Fibroblast of skin of right quadriceps (primary cell): ENCODE measurements at regions not wholly inside any gene's neighbourhood (a gene's known extent, or its start where the extent isn't known, plus 50 kb on each side); places are given as distances from the start of the nearest gene placed in this dataset.

Experiments used
- DNase-seq: peaks from one replicate; pipeline ENCODE4 v3.0.0-alpha.2; 2013

DNA sequence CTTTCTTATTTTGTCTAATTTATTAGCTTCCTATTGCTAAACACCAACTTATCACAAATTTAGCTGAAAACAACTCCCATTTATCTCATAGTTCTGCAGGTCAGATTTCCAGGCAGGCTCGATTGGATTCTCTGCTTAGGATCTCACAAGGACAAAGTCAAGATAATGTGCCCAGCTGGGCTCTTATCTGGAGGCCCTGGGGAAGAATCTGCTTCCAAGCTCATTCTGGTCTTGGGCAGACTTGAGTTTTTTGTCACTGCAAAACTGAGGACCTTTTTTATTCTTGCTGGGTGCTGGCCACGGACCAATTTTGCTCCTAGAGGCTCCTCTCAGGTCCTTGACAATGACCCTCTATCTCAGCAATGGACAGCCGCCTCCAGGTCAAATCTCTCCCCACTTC lies 215.5 kb downstream of the TRIB2 start:
- no peak for DNase-seq

DNA sequence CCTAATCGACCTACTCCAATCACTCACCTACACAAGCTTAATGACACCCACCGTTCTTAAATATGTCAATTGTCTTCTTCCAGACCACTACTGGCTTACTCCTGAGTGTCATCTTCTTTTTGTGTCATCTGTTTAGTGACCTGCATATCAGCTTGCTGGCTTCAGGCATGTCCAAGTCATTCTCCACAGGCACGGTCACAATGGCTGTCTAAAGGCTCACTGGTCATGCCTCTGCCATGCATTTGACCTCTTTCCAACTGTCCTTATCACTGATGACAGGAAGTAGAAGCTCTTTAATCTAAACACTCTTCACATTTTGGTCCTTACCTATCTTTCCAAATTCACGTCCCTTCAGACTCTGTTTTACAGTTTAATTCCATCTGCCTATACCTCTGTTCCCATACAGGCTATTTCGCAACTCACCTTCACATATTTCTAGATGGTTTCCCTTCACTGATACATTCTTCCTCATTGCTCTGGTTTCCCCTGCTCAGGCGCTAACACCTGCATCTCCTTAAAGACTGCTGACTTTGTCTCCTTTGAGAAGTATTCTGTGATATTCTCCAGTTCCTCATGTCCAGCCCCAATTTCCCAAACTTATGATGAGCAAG lies 217.5 kb downstream of the TRIB2 start:
- no peak for DNase-seq

DNA sequence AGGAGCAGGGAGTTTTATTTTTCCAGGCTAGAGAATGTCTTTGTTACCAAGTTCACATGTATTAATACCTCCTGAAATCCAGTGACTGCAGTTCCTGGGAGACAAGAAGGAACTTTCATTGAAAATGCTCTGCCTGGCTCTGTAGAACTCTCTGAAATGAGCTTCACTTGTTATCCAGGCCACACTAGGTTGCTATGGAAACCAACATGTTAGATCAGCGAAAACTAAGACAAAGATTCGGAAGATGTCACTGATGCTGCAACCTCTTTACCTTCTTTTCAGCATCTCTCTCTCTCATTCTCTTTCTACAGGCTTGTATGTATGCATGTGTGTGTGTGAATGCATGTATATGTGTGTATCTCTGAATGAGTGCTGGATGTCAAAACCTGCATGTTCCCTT lies 218.5 kb downstream of the TRIB2 start:
- DNase-seq: no peak

DNA sequence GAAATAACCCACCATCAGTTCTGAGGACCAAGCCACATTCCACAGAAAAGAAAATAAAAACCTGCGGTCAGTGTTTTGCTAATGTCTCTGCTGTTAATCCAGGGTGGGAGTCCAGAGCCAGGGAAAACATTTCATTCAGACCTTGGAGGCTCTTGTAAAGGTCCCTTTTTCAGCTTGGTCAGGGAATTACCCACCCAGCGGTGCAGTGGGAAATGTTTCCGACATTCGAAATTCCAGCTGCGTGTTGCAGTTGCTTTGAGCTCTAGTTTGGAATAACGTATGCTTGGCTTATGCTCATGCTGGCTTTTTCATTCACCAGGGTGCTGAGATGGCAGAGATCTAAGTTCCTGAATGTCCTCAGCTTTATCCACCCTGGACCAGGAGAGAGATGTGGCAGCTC lies 219.1 kb downstream of the TRIB2 start:
- DNase-seq: no peak

DNA sequence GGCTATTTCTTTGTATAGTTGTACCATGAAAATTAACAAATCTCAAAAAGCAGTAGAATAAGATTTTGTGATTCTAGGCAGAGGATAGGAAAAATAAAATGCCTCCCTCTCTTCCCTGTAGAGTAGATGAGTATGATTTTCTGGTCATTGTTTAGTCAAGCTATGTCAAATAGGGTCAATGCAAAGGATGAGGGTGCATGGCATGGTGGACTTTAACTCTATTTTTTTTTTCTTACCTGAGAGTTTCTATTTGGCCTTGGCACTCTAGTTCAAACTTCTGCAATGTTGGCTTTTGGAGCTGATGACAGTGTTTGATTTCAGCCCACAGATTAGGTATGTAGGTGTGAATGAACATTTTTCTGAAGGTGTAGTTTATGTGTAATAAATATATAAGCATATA lies 224.5 kb downstream of the TRIB2 start:
- DNase-seq: no peak

DNA sequence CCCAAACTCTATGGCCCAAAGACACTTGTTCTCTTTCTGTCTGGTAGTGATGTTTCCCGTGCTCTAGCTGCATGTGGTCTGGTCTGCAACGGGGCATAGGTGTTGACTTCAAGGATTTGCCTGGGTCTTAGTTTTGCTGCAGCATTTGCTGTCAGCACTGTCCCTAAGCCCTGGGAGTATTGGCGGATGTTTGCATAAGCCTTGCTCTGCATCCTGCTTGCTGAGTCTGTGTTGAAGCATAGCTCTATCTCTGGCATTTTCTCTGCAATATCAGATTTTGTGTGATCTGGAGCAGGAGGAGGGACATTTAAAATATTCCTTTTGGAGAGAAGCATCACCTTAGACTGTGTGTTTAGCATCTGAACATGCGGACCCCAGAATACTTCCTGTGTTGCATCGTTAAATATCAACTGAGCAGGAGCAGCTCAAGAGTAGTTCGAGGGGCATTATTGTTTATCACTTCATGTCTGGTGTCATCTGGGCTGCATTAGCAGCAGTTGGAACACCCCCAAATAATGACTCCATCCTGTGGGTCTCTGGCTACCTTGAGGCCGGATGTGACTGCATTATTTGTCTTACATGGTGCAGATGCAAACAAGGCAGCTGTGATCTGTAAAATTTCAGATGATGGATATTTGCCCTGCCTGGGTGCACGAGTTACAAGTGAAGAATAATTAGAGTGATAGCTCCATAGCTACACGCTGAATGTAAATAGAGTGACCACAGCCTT lies 231.7 kb downstream of the TRIB2 start:
- peak; percentile 83 for DNase-seq

DNA sequence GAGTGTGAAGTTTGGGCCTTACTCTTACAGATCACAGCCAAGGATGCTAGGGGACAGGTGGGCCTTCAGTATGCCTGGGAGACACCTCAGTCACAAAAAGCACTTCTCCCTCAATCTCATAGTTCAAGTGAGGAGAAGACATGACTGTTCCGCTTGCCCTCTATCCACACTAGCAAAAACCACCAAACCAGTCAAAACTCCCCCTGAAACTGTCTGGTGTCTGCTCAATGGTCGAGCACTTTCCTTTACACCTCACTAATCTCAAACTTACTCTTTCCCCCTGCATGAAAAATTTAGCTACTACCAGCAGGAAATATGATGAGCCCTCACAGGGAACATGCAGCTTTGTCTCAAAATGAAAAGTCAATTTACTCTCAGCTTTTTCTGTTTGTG lies 232.2 kb downstream of the TRIB2 start:
- DNase-seq: no peak

DNA sequence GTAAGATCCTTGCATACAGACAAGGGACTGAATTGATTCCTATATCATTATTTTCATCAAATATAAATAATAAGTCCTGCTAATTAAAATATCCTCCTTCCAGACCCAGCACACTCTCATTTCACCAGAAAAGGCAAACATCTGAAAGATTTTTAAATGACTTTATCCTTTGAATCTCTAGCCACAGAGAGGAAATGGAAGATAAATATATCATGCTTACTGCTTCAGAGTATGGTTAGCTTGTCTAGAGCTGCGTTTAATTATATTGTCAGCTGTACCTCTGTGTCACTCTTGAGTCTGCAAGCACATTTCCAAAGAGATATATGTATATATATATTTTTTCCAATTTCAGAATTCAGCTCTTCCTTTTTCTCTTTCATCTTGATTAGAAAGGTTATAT lies 232.7 kb downstream of the TRIB2 start:
- DNase-seq: no peak

DNA sequence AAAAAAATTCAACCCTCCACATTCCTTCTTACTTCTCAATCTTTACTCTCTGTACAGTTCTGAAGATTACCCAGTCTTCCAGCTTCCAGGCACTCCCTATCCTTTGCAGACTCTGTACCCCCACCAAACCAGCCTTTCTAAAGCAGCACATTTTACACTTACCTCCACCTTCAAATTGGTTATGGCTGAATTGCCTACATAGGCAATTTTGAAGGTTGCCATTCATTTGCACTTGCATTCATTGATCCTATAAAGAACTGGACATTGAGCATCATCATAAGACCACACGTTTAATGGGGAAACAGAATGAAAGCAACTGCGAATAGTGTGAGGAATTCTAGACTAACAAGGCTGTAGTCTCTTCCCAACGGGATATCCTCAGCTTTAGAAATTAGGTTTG lies 233.4 kb downstream of the TRIB2 start:
- no peak for DNase-seq

DNA sequence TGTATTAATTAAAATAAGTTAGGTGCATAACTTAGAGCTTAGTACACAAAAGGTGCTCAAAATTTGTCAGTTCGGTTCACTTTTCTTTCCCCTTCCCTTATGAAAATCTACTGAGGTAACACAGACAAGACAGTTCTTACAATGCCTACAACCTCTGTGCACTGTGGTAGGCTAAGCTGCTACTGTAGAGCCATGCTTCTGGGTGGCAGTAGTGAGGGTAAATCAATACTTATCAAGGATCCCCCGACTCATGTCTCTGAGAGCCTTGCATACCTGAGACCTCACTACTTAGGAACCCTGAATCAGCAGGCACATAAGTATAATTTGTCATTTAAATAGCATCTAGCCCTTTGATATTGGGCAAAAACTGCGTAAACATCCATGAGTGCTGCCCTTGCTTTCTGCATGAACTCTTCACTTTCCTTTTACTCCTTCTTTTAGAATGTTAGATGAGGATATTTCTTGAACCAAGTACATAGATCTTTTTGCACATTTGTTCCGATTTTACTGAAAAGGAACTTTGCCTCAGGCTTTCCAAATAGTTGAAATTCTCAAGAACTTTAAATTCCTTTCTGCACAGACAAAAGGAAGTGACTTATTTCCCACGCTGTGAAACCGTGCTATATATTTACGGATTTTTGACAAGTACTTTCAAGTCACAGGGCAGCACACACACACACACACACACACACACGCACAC lies 234.4 kb downstream of the TRIB2 start:
- DNase-seq: peak; percentile 84

DNA sequence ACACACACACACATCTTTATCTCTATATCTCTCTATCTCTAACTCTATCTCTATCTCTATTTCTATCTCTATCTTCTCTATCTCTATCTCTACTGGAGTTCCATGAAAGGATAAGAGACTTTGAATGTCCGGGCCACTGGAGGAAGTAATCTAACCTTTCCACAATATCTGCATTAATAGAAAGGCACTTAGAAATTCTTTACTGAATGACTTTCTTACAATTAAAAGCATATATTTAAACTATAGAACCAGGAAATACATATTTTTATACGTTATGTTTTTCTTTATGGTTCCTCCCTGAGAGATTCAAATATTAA lies 234.9 kb downstream of the TRIB2 start:
- no peak for DNase-seq

DNA sequence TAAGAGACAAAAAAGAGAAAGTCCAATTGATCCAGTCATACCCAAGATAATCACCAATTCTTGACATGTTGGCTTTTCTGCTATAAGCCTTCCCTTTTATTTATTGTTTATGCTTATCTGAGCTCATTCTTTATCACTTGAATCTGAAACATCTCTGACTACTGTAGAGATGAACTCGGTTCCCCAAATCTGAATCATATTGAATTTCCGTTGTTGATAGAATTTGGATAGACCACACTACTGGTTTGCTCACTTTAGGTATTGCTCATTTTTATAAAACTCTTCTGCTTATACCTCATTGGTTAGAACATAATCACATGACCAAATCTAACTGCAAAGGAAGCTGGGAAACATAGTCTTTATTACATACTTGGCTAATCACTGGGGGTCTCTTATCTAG lies 236.9 kb downstream of the TRIB2 start:
- no peak for DNase-seq

DNA sequence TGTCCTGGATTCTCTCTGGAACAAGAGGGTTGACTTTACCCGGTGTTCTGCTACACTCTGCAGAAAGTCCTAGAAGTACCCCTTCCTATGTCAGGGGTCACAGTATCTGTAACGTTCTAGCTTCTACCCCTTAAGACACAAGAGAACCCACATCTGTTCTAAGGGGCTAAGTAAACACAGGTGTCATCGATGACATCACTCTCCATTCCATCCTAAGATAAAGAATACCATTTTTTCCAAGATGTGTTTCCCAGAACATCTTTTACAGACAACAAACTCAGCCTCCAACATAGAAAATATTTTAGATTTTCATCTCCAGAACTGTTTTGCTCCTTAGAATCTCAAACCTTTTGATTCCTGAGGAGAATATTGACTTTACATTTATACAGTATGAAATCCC lies 239.1 kb downstream of the TRIB2 start:
- no peak for DNase-seq

DNA sequence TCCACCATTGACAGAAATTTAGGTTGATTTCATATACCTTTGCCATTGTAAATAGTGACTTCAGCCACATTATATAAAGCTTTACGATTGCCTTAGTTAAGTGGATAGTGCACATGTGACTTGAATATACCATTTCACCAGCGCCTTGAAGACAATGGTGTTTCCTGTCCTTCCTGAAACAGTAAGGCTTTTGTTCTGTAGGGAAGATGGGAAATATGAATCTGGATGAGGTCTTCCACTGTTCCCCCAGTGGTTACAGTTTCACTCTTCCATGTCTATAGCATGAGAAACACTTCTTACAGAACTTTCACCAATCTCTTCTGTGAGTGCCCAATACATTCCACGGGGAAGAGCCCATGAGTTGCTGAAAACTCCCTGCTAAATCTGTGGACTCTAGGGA lies 240.5 kb downstream of the TRIB2 start:
- DNase-seq: no peak

DNA sequence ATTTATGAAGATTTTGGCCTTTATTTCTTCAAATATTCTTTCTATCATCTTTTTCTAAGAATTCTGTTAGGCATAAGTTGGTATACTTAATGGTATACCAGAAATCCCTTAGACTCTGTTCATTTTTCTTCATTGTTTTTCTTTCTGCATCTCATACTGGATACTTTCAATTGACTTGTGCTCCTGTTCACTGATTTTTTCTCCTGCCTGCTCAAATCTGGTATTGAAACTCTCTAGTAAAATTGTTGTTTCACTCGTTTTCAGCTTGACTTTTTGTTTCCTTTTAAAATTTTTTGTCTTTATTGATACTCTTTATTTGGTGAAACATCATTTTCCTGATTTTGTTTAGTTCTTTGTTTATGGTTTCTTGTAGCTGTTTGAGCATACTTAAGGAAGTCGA lies 243.2 kb downstream of the TRIB2 start:
- DNase-seq: no peak

DNA sequence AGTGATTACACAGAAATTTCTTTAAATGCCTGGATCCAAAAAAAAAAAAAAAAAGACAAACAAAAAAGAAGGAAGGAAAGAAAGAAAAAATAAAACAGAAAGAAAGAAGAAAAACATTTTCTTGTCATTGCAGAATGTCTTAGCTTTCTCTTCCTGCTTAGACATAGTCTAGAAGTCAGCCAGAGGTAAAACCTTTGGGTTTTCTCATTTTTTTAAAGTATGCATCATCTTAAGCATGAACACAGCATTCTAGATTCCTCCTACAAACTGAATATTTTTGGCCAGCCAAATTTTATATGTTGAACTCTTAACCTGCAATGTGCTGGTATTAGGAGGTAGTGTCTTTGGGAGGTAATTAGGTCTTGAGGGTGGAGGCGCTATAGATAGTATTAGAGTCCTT lies 243.9 kb downstream of the TRIB2 start:
- no peak for DNase-seq

DNA sequence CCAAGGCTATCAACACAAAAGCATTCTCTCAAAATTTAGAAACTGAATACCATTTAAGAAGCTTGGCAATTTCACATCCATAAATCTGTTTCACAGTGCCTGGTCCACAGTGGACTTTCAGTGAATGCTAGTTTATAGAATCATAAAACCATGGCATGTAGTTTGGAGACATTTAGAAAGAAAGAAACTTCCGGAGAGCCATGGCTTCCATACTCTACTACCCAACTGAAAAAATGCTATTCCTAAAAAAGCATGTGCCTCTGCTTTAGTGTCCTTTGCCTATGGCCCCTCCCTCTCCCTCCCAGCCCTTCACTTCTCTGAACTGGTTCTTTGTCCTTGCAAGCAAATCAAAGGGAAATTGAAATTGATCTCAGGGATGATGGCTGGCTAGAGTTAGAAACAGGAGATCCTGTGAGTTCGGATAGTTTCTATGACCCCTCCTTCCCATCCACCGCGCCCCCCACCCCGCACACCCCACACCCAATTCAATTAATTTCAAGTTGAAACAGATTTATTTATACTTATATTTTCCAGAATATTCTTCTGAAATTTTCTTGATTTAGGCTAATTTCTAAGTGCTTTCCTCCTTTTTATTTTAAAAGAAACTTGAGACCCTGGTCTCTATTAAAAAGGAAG lies 248.3 kb downstream of the TRIB2 start:
- DNase-seq: no peak

DNA sequence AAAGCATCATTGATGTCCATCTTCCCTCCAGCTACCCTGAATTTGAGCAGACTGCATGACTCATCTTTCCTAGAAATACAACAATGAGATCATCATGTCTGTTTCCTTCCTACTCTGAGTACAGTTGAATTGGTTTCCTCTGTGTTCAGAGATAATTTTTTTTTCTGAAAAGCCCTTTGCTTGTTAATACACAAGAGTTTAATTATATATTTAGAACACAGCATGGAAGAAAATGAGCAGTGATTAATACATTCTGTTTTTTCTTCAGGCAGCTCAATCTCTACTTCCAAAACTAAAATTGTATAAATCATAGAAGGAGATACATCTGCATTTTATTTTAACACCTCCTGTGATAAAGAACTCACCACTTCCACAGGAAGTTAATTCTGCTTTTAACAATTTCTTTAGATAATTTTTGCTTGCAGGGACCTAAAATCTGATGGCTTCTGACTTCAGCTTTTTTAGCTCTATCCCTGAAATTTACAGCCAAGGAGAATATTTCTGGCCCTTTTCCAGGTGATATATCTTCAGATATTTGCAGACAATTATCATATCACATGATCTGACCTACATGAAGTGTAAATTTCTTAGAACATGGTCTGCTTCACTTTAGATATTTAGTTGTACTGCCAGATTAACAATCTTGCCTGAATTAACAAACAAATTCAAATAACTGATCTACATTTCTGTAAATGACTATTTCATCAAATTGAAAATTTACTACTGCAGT lies 249.0 kb downstream of the TRIB2 start:
- peak; percentile 72 for DNase-seq

DNA sequence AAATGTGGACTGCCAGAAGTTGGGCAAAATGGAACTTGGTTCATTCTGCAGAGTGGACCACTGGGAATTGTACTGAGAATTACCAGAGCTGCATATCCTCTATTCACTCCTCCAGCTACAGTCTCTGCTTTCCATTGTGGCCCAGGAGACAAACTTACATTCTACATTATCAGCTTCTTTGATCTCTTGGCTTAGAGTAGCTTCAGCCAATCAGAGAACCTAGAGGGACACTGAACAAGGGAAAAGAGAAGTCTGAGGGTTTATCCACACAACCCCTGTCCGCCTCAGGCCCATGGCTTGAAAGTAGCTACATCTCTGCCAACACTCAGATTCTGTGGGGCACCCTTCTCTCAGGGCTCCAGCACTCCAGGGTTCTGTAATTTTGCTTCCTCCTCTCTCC lies 251.1 kb downstream of the TRIB2 start:
- no peak for DNase-seq

DNA sequence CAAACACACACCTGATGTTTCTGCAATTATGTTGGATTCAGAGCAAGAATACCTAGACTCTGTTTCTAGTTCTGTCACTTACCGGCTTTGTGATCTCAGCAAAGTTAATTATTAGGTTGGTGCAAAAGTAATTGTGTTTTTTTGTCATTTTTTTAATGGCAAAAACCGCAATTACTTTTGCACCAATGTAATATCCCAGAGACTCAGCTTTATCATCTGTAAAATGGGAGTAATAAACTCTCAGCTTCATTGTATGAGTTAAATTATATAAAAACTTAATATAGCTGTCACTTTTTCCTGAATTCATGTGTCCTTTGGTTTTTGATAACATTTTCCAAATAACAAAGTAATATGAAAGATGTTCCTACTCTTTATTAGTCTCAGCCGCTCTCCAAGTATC lies 251.7 kb downstream of the TRIB2 start:
- DNase-seq: no peak

DNA sequence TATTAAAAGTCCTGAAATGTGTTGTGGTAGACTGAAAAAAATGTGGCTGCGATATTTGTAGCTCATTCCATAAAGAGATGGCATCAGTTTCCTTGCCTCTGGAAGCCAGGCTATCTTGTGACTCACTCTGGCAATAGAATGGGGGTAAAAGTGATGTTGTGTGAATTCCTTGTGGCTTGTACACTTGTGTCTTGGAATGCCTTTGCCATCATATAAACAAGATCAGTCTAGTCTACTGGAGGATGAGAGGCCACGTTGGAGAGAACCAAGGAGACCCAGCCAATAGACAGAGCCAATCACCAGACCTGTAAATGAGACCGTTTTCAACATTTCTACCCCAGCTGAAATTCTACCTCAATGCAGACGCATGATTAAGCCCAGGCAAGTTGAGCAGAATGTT lies 254.1 kb downstream of the TRIB2 start:
- DNase-seq: peak; percentile 72

DNA sequence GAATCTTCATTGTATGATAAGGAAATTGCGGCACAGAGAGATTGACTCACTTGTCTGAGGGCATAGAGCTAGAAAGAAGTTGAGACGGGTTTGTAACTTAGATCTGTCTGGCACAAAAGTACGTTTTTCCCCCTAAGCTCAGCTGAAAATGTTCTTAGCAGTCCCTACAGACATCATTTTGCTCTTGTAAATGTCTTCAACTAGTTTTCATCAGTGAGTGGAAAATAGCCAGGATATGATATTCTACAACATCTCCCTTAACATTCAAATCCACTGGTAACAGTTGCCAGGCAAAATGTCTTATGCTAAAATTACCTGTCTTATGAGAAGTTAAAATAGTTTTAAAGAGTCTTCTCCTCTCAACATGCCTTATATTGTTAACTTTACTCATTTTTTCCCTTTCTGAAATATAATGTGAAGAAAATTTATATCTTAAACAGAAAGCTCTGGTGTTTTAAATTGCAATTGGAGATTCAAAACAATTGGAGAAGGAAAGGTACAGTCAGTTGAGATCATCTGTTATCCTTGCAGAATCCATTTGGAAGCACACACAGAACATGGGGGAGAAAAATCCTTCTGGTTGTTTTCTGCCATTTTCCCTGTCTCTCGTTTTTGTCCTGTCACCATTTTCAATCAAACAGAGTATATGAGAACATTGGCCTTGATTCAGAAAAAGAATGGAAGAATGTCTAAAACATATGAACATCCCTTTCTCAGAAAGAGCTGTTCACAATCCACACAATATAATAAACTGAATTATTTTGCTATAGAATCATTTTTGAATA lies 255.0 kb downstream of the TRIB2 start:
- DNase-seq: no peak
